GM23338 (cell line): ENCODE measurements at regions not wholly inside any gene's neighbourhood (a gene's known extent, or its start where the extent isn't known, plus 50 kb on each side); places are given as distances from the start of the nearest gene placed in this dataset.

Experiments
- CREB1 ChIP-seq: fragments of 250-450 bp; sonication (Bioruptor Pico); IDR thresholded peaks from 2 replicates; pipeline ENCODE4 v1.5.0; 2020; ENCODE audit warnings: low read depth, mild to moderate bottlenecking, moderate library complexity
- CTCF ChIP-seq, 2 experiments: fragments of 200-600 bp in 1 of 2; sonication (generic) in 1 of 2; conservative IDR thresholded peaks; 2 replicates each; pipeline versions ENCODE4 v1.5.1 to v1.6.1; 2016 to 2017; ENCODE audit warnings: antibody characterized with exemption in 2 of 2, low read depth in 2 of 2, mild to moderate bottlenecking in 2 of 2, moderate library complexity in 1 of 2
- EZH2 ChIP-seq: fragments of 200-600 bp; sonication (generic); IDR thresholded peaks from one replicate; pipeline ENCODE4 v1.8.0; 2017; ENCODE audit warnings: antibody characterized with exemption, mild to moderate bottlenecking, low read depth; ENCODE audit not compliant: unreplicated experiment
- EZH2phosphoT487 ChIP-seq: fragments of 200-600 bp; sonication (generic); IDR thresholded peaks from one replicate; pipeline ENCODE4 v1.8.1; 2018; ENCODE audit warnings: antibody characterized with exemption; ENCODE audit not compliant: unreplicated experiment
- JUNB ChIP-seq: IDR thresholded peaks from one replicate; pipeline ENCODE4 v1.6.1; 2016; ENCODE audit warnings: antibody characterized with exemption; ENCODE audit not compliant: unreplicated experiment
- NANOG ChIP-seq: IDR thresholded peaks from 2 replicates; pipeline ENCODE4 v1.6.1; 2016; ENCODE audit warnings: antibody characterized with exemption, borderline replicate concordance
- POLR2AphosphoS5 ChIP-seq: IDR thresholded peaks from 2 replicates; pipeline ENCODE4 v1.6.1; 2016; ENCODE audit warnings: antibody characterized with exemption, low read depth
- REST ChIP-seq: IDR thresholded peaks from one replicate; pipeline ENCODE4 v1.6.1; 2018; ENCODE audit warnings: antibody characterized with exemption; ENCODE audit not compliant: unreplicated experiment
- ZNF114 ChIP-seq: fragments of 250-450 bp; sonication (Bioruptor Pico); IDR thresholded peaks from 2 replicates; pipeline ENCODE4 v1.5.0; 2020; ENCODE audit warnings: mild to moderate bottlenecking, moderate library complexity
- ZNF331 ChIP-seq: fragments of 250-450 bp; sonication (Bioruptor Pico); IDR thresholded peaks from 2 replicates; pipeline ENCODE4 v1.5.0; 2020; ENCODE audit warnings: low read depth, mild to moderate bottlenecking, moderate library complexity
- TF ChIP-seq, protein P1 (sequence below): IDR thresholded peaks from 2 replicates; pipeline ENCODE4 v1.6.1; 2016; ENCODE audit warnings: antibody characterized with exemption

GRCh38 chr1:96918406-96918805, 196.8 kb downstream of the PTBP2 start:
- TF ChIP-seq CTCF (conservative IDR thresholded peaks at IDR 0.05; ENCODE audit: low read depth in 2 of 2) (no peak), EZH2 (no peak), REST (no peak), NANOG (no peak), CREB1 (no peak), EZH2phosphoT487 (no peak), POLR2AphosphoS5 (no peak), JUNB (no peak), ZNF114 (CRISPR knock-in tag) (no peak), ZNF331 (CRISPR knock-in tag) (no peak)
- TF ChIP-seq, protein P1, sequence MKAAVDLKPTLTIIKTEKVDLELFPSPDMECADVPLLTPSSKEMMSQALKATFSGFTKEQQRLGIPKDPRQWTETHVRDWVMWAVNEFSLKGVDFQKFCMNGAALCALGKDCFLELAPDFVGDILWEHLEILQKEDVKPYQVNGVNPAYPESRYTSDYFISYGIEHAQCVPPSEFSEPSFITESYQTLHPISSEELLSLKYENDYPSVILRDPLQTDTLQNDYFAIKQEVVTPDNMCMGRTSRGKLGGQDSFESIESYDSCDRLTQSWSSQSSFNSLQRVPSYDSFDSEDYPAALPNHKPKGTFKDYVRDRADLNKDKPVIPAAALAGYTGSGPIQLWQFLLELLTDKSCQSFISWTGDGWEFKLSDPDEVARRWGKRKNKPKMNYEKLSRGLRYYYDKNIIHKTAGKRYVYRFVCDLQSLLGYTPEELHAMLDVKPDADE = no peak
